NCI-H1417 treated with DMSO at 0.1 percent for 48 hours (cell line): ENCODE measurements at regions not wholly inside any gene's neighbourhood (a gene's known extent, or its start where the extent isn't known, plus 50 kb on each side); places are given as distances from the start of the nearest gene placed in this dataset.
A peak's percentile ranks its signal among the peaks of the same experiment; 100 is the strongest.

ENCODE experiments used
- DNase-seq: peaks from one replicate; lab custom pipeline; 2025; lab: John Stamatoyannopoulos, UW

- DNase-seq = no peak
Measured at GRCh38 chr1:239995281-239995680, 96.4 kb upstream of the FMN2 start.

GRCh38 chr1:239997160-239997514, 94.5 kb upstream of the FMN2 start:
- DNase-seq = no peak

- DNase-seq = no peak
Measured at GRCh38 chr1:239997515-239998311, 94.0 kb upstream of the FMN2 start.

- peak; percentile 43 for DNase-seq
Measured at GRCh38 chr1:239998312-239998649, 93.4 kb upstream of the FMN2 start.

GRCh38 chr1:239999170-239999569, 92.5 kb upstream of the FMN2 start:
- DNase-seq = peak; percentile 34

GRCh38 chr1:240000634-240001033, 91.0 kb upstream of the FMN2 start:
- no peak for DNase-seq

- no peak for DNase-seq
Measured at GRCh38 chr1:240001177-240001740, 90.4 kb upstream of the FMN2 start.

- DNase-seq = no peak
Measured at GRCh38 chr1:240004086-240004749, 87.5 kb upstream of the FMN2 start.

- no peak for DNase-seq
Measured at GRCh38 chr1:240005997-240006650, 85.6 kb upstream of the FMN2 start.

GRCh38 chr1:240008298-240008697, 83.4 kb upstream of the FMN2 start:
- DNase-seq = no peak

- no peak for DNase-seq
Measured at GRCh38 chr1:240014051-240014450, 77.6 kb upstream of the FMN2 start.

GRCh38 chr1:240018617-240019016, 73.1 kb upstream of the FMN2 start:
- no peak for DNase-seq

GRCh38 chr1:240019524-240019923, 72.2 kb upstream of the FMN2 start:
- no peak for DNase-seq

- DNase-seq = no peak
Measured at GRCh38 chr1:240020871-240021270, 70.8 kb upstream of the FMN2 start.

GRCh38 chr1:240021709-240022108, 70.0 kb upstream of the FMN2 start:
- DNase-seq = no peak

GRCh38 chr1:240027059-240027462, 64.6 kb upstream of the FMN2 start:
- peak; percentile 10 for DNase-seq

- DNase-seq = no peak
Measured at GRCh38 chr1:240029418-240029817, 62.3 kb upstream of the FMN2 start.

GRCh38 chr1:240030236-240030635, 61.4 kb upstream of the FMN2 start:
- no peak for DNase-seq

GRCh38 chr1:240031009-240031408, 60.7 kb upstream of the FMN2 start:
- DNase-seq = no peak

GRCh38 chr1:240031414-240031813, 60.3 kb upstream of the FMN2 start:
- DNase-seq = no peak

- DNase-seq = no peak
Measured at GRCh38 chr1:240033406-240033805, 58.3 kb upstream of the FMN2 start.

GRCh38 chr1:240036526-240036925, 55.2 kb upstream of the FMN2 start:
- no peak for DNase-seq
